K562 (cell line): ENCODE measurements at regions not wholly inside any gene's neighbourhood (a gene's known extent, or its start where the extent isn't known, plus 50 kb on each side); places are given as distances from the start of the nearest gene placed in this dataset.
A peak's percentile ranks its signal among the peaks of the same experiment; 100 is the strongest.

Source experiments
- ATAC-seq: fragments of 200-7000 bp; cut with Tn5 transposase; 3 replicates; pipeline ENCODE4 v1.9.1; 2020; ENCODE audit warnings: moderate library complexity
- BruUV-seq: library from RNA; stranded (reverse); fragments of 400-500 nt; replicated peaks from 2 replicates; lab custom pipeline; 2021; lab: Mats Ljungman, UMichigan
- CTCF ChIA-PET: fragments of 300-600 bp; formaldehyde crosslinking; extraction: SDS; loops from one replicate; lab custom pipeline; 2021; ENCODE audit warnings: low intra/inter-chr PET ratio; lab: Yijun Ruan, JAX
- POLR2A ChIA-PET: fragments of 300-600, 350-650 bp; sonication (Branson Sonifier 250); formaldehyde crosslinking; extraction: SDS; loops from one replicate; lab custom pipeline; 2021; ENCODE audit warnings: antibody characterized with exemption, inconsistent platforms; lab: Yijun Ruan, JAX
- DNase-seq, 4 experiments: peaks; one replicate each; pipeline versions ENCODE4 v3.0.0 to v3.0.0-alpha.2; 2011 to 2018; ENCODE audit warnings: low spot score in 3 of 4, mixed read lengths in 3 of 4; ENCODE audit errors: extremely low read depth in 1 of 4
- FAIRE-seq: peaks from 2 replicates; lab custom pipeline; 2011; peaks lifted over from hg19 to GRCh38; lab: Jason Lieb, UNC
- H2AFZ ChIP-seq: 2 replicates; pipeline ENCODE4 v1.6.0; 2011; ENCODE audit warnings: low read depth, low read length, control low read depth, inconsistent platforms
- H3K27ac ChIP-seq: fragments of 200-600 bp; 3 replicates; pipeline ENCODE4 v1.8.0; 2011; ENCODE audit warnings: low read depth, mild to moderate bottlenecking, control low read depth, inconsistent platforms, low read length, moderate library complexity, mixed read lengths; ENCODE audit errors: extremely low read depth
- H3K27me3 ChIP-seq, 2 experiments: fragments of 300-600 bp in 1 of 2; 2 replicates in 1 of 2; 3 replicates in 1 of 2; pipeline versions ENCODE4 v1.6.0 to v1.8.0; 2011; ENCODE audit warnings: inconsistent platforms in 2 of 2, low read length in 2 of 2, mild to moderate bottlenecking in 1 of 2, mixed read lengths in 1 of 2, moderate library complexity in 1 of 2; ENCODE audit not compliant: control insufficient read depth in 2 of 2, insufficient read depth in 2 of 2
- H3K36me3 ChIP-seq: fragments of 300-600 bp; 3 replicates; pipeline ENCODE4 v1.8.0; 2011; ENCODE audit warnings: mild to moderate bottlenecking, low read length, inconsistent platforms; ENCODE audit not compliant: control insufficient read depth, insufficient read depth
- H3K4me1 ChIP-seq, 2 experiments: fragments of 200-600 bp in 1 of 2; replicated peaks in 1 of 2; 2 replicates in 1 of 2; 3 replicates in 1 of 2; pipeline versions ENCODE4 v1.5.1 to v1.8.0; 2011; ENCODE audit warnings: inconsistent platforms in 2 of 2, low read length in 2 of 2, mild to moderate bottlenecking in 1 of 2, mixed read lengths in 1 of 2, moderate library complexity in 1 of 2; ENCODE audit not compliant: control insufficient read depth in 2 of 2, insufficient read depth in 2 of 2
- H3K4me2 ChIP-seq: 2 replicates; pipeline ENCODE4 v1.6.1; 2011; ENCODE audit warnings: low read length, control low read depth, inconsistent platforms, mixed read lengths; ENCODE audit not compliant: insufficient read depth
- H3K4me3 ChIP-seq: fragments of 200-600 bp; sonication (generic), shearing (Covaris generic); 2 replicates; pipeline ENCODE4 v1.5.1; 2016; ENCODE audit warnings: control low read depth, inconsistent platforms
- H3K79me2 ChIP-seq: fragments of 200-600 bp; 3 replicates; pipeline ENCODE4 v1.8.0; 2011; ENCODE audit warnings: low read length, inconsistent platforms; ENCODE audit not compliant: control insufficient read depth, insufficient read depth
- H3K9ac ChIP-seq, 2 experiments: 2 replicates each; pipeline versions ENCODE4 v1.6.0 to v1.6.1; 2011; ENCODE audit warnings: low read depth in 2 of 2, low read length in 2 of 2, control low read depth in 1 of 2, inconsistent platforms in 1 of 2, mild to moderate bottlenecking in 1 of 2, mixed read lengths in 1 of 2; ENCODE audit not compliant: insufficient read depth in 1 of 2
- H3K9me1 ChIP-seq: one replicate; pipeline ENCODE4 v1.6.0; 2011; ENCODE audit warnings: inconsistent platforms, mild to moderate bottlenecking, low read length, moderate library complexity; ENCODE audit not compliant: control insufficient read depth, insufficient read depth
- H3K9me3 ChIP-seq: replicated peaks from 2 replicates; pipeline ENCODE4 v1.5.1; 2011; ENCODE audit warnings: low read depth, low read length, inconsistent platforms; ENCODE audit not compliant: control insufficient read depth, insufficient read depth
- H4K20me1 ChIP-seq: replicated peaks from 2 replicates; pipeline ENCODE4 v1.6.1; 2011; ENCODE audit warnings: low read length, inconsistent platforms, mixed read lengths; ENCODE audit not compliant: control insufficient read depth, insufficient read depth
- BCLAF1 ChIP-seq, 2 experiments: fragments of 450-650 bp in 1 of 2; IDR thresholded peaks; 2 replicates each; pipeline ENCODE4 v1.6.1; 2011 to 2017; ENCODE audit warnings: low read depth in 2 of 2, antibody characterized with exemption in 1 of 2, borderline replicate concordance in 1 of 2, low read length in 1 of 2, mild to moderate bottlenecking in 1 of 2, mixed read lengths in 1 of 2; ENCODE audit not compliant: control insufficient read depth in 1 of 2
- CTCF ChIP-seq, 3 experiments: IDR thresholded peaks in 2 of 3; conservative IDR thresholded peaks in 1 of 3; 2 replicates each; pipeline ENCODE4 v1.5.1; 2011 to 2012; ENCODE audit warnings: low read length in 3 of 3, mild to moderate bottlenecking in 3 of 3, control low read depth in 2 of 3, improper control_type of control experiment in 1 of 3, inconsistent platforms in 1 of 3, low read depth in 1 of 3, mixed read lengths in 1 of 3, moderate library complexity in 1 of 3; ENCODE audit not compliant: insufficient read depth in 2 of 3
- DEAF1 ChIP-seq: fragments of 450-650 bp; formaldehyde crosslinking; IDR thresholded peaks from 2 replicates; pipeline ENCODE4 v1.4.0; 2020; ENCODE audit warnings: mild to moderate bottlenecking, moderate library complexity
- KDM2B ChIP-seq: fragments of 250-450 bp; sonication (Bioruptor Pico); IDR thresholded peaks from 2 replicates; pipeline ENCODE4 v1.8.0; 2021; ENCODE audit warnings: mild to moderate bottlenecking, moderate library complexity
- MAFF ChIP-seq: IDR thresholded peaks from 2 replicates; pipeline ENCODE4 v1.6.1; 2012; ENCODE audit warnings: low read length, improper control_type of control experiment
- RAD21 ChIP-seq, 2 experiments: fragments of 250-450 bp in 1 of 2; fragments of 450-650 bp in 1 of 2; sonication (Bioruptor Pico) in 1 of 2; formaldehyde crosslinking in 1 of 2; IDR thresholded peaks in 1 of 2; conservative IDR thresholded peaks in 1 of 2; 2 replicates each; pipeline versions ENCODE4 v1.4.0 to v1.8.0; 2020 to 2022; ENCODE audit warnings: mild to moderate bottlenecking in 2 of 2, moderate library complexity in 1 of 2
- SMAD1 ChIP-seq: fragments of 150-350 bp; IDR thresholded peaks from 2 replicates; pipeline ENCODE4 v1.6.1; 2014; ENCODE audit warnings: low read length, low read depth; ENCODE audit not compliant: partially characterized antibody
- THRAP3 ChIP-seq: fragments of 450-650 bp; IDR thresholded peaks from 2 replicates; pipeline ENCODE4 v1.6.1; 2016; ENCODE audit warnings: mild to moderate bottlenecking, inconsistent platforms, borderline replicate concordance
- ZBTB7A ChIP-seq: IDR thresholded peaks from 2 replicates; pipeline ENCODE4 v1.6.1; 2011; ENCODE audit warnings: low read depth, mild to moderate bottlenecking, low read length, moderate library complexity, borderline replicate concordance; ENCODE audit not compliant: control insufficient read depth
- ZBTB9 ChIP-seq: fragments of 450-650 bp; formaldehyde crosslinking; IDR thresholded peaks from 2 replicates; pipeline ENCODE4 v1.4.0; 2020; ENCODE audit warnings: mild to moderate bottlenecking, moderate library complexity
- ZSCAN32 ChIP-seq: fragments of 450-650 bp; formaldehyde crosslinking; IDR thresholded peaks from 2 replicates; pipeline ENCODE4 v1.4.0; 2020; ENCODE audit warnings: mild to moderate bottlenecking, moderate library complexity
- WGBS: fragments of 100-300 bp; shearing (Covaris generic); methylation state at CpG from one replicate; pipeline ENCODE4 v1.1.6; 2016; ENCODE audit warnings: low coverage, mixed read lengths; ENCODE audit not compliant: insufficient coverage; ENCODE audit errors: missing lambda C conversion rate; 5-methylcytosine and 5-hydroxymethylcytosine counted together
- in situ Hi-C: fragments of 300-500 bp; cut with MboI; formaldehyde crosslinking; loops from 4 replicates; pipeline ENCODE4 v1.15.0; 2018; ENCODE audit warnings: inconsistent platforms, mixed read lengths
- intact Hi-C: fragments of 100-400 bp; cut with micrococcal nuclease; formaldehyde crosslinking; loops from 2 replicates; pipeline ENCODE4 v1.14.2; 2022

- in situ Hi-C loops, result loop anchor here (10.0 to 25.0 kb wide), 2 partner anchors 916 to 1643 kb away; no protein-coding TSS in a partner anchor
- no peak for DNase-seq
- Histone ChIP-seq H3K4me2 (no peak overlapping the region), H3K27ac (no peak overlapping the region), H3K4me3 (no peak overlapping the region), H3K9ac (no peak overlapping the region), H4K20me1 (no peaks in the 10 kb centered on the region), H3K79me2 (no peaks in the 10 kb centered on the region), H3K36me3 (no peaks in the 10 kb centered on the region), H3K9me3 (no peaks in the 10 kb centered on the region), H3K9me1 (no peaks in the 10 kb centered on the region), H2AFZ (no peak overlapping the region), H3K27me3 (peaks cover 8 to 10% of the 10 kb centered on the region in 2 experiments; a peak in 4 of 5 replicates), H3K4me1 (peaks cover 0 to 3% of the 10 kb centered on the region in 2 experiments; a peak in 1 of 5 replicates)
- ChIA-PET POLR2A (no interaction called here), CTCF (no interaction called here)
- intact Hi-C loops, result loop anchor here (10.0 kb wide), 2 partner anchors 1636 to 1886 kb away; no protein-coding TSS in a partner anchor
- WGBS, result 0% methylated on average over 1 of the region's 1 CpG
- no peak for ATAC-seq
- no TSS peak for BruUV-seq
- no peak for FAIRE-seq
- TF ChIP-seq CTCF (IDR thresholded peaks at IDR 0.05 in 2 of 3, conservative IDR thresholded peaks at IDR 0.05 in 1 of 3; ENCODE audit: insufficient read depth in 2 of 3, low read depth in 1 of 3, low read length in 3 of 3), result peak in 1 of 3 experiments; percentile 19; a peak in 2 of 6 replicates
- no peak for TF ChIP-seq SMAD1
- peak in 1 of 2 experiments; percentile 32; a peak in 2 of 4 replicates for TF ChIP-seq RAD21 (CRISPR knock-in tag; conservative IDR thresholded peaks at IDR 0.05 in 1 of 2, IDR thresholded peaks at IDR 0.05 in 1 of 2)
- TF ChIP-seq KDM2B (CRISPR knock-in tag), result no peak
- no peak for TF ChIP-seq BCLAF1 (IDR thresholded peaks at IDR 0.05; ENCODE audit: borderline replicate concordance in 1 of 2, control insufficient read depth in 1 of 2, low read depth in 2 of 2, low read length in 1 of 2)
- no peak for TF ChIP-seq THRAP3
- no peak for TF ChIP-seq DEAF1 (CRISPR knock-in tag)
- no peak for TF ChIP-seq ZBTB9
- no peak for TF ChIP-seq ZSCAN32 (CRISPR knock-in tag)
- TF ChIP-seq ZBTB7A, result no peak
- TF ChIP-seq MAFF, result no peak
Measured at GRCh38 chr5:163569284-163569683, 63.9 kb downstream of the MAT2B start.
